NAMALWA (cell line): ENCODE measurements at regions not wholly inside any gene's neighbourhood (a gene's known extent, or its start where the extent isn't known, plus 50 kb on each side); places are given as distances from the start of the nearest gene placed in this dataset.
"Not testable (repeated sequence)": the region's sequence is repeated elsewhere in the genome, so short reads cannot be mapped to it uniquely, and the experiment has no call there.

Experiments used
- DNase-seq: peaks from one replicate; pipeline ENCODE4 v3.0.0-alpha.2; 2015; ENCODE audit warnings: low spot score

DNA sequence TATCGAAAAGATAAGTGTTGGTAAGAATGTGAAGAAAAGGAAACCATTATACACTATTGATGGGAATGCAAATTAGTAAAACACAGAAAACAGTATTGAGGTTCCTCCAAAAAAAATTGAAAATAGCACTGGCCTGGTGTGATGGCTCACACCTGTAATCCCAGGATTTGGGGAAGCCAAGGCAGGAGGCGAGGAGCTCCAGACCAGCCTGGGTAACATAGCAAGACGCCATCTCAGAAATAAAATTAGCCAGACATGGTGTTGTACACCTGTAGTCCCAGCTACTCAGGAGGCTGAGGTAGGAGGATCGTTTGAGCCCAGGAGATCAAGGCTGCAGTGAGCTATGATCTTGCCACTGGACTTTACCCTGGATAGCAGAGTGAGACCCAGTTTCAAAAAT, 5303.4 kb upstream of the TPTE start:
- DNase-seq, result not testable (repeated sequence)

DNA sequence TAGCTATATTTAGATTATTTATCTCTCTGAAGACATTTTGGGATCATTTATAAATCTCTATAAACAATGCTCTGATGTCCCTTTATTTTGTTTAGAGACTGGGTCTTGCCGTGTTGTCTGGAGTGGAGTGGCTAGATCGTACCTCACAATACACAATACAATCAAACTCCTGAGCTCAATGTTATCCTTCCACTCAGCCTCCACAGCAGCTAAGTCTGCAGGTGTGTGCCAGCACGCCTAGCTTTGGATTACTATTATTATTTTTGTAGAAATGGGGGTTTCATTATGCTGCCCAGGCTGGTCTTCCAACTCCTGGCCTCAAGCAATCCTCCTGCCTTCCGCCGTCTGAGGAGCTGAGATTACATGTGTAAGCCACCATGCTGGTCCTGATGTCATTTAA, 5301.4 kb upstream of the TPTE start:
- DNase-seq, result not testable (repeated sequence)

DNA sequence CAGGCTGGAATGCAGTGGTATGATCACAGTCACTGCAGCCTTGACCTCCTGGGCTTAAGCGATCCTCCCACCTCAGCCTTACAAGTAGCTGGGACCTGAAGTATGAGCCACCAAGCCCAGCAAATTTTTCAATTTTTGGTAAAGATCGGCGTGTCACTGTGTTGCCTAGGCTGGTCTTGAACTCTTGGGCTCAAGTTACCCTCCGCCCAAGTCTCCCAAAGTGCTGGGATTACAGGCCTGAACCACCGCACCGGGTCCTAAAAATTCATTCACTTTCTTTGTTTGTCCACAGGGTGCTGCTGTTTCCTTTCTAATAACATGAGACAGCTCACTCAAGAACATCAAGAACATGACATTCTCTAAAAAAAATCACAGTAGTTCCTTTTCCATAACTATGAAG, 5300.9 kb upstream of the TPTE start:
- DNase-seq, result peak; percentile 60

DNA sequence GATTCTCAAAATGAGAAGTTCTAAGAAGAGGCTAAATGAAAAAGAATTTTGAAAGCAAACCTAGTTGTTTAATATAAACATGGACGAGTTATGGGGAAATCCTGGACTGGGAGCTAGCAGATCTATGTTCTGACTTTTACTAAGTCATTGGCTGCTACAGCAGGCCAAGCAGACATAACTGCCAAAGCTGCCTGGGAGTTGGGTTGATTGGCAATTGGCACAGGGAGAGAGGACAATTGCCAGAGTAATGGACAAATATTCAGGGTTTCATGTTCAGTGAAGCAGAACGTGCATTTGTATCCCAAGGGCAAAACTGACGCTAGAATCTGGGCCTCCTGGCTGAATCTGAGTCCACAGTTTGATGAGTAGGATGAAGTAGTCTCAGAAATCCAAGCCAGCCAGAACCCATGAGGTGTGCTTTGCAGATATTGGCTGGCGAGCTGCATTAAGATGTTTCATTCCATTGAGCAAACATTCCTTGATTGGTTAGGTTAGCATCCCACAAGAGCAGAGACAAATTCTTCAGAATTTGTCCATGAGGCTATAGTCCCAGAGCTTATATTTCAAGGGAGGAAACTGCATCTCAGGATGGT, 5299.8 kb upstream of the TPTE start:
- not testable (repeated sequence) for DNase-seq

DNA sequence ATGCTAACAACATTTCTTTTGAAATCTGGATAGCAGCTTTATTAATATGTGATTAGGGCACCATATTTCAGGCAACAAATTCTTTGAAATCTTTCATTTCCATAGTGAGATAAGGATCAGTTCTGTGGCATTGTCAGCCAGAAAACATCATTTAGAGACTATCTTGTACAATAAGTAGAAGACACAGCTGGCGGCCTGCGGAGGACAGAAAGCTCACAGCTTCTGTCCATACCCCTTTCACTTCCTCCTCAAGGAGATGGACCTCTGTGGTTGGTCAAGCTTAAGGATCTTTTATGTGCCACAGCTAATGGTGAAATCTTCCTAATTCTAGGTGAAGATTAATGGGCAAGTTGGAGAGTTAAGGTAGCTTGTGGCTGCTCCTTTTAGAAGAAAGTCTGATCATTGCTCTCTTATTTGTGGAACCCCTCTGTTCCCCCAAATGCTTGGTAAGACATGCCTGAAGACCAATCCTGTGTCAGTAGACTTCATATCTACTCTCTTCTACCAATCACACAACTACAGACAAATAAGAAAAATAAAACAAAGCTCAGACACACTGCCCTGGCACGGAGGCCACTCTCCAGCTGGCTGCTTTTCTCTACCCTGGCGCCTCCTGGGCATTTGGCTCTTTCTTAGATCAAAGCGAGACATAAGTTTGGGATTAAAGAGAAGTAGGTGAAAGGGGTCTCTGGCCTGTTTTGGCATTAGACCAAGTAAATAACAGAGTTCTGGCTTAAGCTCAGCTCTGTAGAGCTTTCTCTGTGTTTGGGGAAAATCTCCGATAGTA, 5298.2 kb upstream of the TPTE start:
- not testable (repeated sequence) for DNase-seq

DNA sequence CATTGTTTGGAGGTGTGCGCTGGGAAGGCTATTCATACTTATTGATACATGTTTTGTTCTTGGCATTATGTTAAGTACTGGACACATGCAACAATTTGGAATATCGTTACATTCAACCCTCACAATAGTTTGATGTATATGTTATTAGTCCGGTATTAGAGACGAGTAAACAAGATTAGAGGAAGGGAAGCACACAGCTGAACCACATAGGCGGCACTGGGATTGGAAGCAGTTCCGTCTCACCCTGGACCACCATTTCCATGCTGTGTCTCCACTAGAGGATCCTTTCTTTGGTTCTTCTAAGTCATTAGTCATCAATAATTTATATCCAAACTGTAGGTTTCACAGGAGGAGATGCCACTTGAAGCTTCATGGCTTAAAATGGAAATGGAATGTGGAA, 5297.2 kb upstream of the TPTE start:
- not testable (repeated sequence) for DNase-seq

DNA sequence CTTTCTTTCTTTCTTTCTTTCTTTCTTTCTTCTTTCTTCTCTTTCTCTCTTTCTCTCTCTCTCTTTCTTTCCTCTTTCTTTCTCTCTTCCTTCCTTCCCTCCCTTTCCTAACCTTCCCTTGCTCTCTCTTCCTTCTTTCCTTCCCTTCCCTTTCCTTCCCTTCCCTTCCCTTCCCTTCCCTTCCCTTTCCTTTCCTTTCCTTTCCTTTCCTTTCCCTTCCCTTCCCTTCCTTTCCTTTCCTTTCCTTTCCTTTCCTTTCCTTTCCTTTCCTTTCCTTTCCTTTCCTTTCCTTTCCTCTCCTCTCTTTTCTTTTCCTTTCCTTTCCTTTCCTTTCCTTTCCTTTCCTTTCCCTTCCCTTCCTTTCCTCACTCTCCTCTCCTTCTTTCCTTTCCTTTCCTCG, 5294.1 kb upstream of the TPTE start:
- not testable (repeated sequence) for DNase-seq

DNA sequence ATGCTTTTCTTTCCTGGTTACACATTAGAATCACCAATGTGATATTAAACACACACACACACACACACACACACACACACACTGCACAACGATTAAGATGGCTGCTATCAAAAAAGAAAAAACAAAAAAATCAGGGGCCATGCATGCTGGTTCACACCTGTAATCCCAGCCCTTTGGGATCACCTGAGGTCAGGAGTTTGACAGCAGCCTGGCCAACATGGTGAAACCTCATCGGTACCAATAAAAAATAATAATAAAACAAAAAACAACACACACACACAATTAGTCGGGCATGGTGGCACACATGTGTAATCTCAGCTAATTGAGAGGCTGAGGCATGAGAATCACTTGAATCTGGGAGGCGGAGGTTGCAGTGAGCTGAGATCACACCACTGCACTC, 5290.8 kb upstream of the TPTE start:
- not testable (repeated sequence) for DNase-seq

DNA sequence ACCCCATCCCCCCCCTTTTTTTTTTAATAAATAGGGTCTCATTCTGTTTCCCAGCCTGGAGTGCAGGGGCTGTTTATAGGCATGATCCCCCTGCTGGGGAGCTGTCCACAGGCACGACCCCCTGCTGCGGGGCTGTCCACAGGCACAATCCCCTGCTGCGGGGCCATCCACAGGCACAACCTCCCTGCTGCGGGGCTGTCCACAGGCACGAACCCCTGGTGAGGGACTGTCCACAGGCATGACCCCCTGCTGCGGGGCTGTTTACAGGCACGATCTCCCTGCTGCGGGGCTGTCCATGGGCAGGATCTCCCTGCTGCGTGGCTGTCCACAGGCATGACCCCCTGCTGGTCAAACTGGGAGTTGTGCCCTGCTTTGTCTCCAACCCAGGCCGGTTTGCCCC, 5290.1 kb upstream of the TPTE start:
- DNase-seq, result not testable (repeated sequence)

DNA sequence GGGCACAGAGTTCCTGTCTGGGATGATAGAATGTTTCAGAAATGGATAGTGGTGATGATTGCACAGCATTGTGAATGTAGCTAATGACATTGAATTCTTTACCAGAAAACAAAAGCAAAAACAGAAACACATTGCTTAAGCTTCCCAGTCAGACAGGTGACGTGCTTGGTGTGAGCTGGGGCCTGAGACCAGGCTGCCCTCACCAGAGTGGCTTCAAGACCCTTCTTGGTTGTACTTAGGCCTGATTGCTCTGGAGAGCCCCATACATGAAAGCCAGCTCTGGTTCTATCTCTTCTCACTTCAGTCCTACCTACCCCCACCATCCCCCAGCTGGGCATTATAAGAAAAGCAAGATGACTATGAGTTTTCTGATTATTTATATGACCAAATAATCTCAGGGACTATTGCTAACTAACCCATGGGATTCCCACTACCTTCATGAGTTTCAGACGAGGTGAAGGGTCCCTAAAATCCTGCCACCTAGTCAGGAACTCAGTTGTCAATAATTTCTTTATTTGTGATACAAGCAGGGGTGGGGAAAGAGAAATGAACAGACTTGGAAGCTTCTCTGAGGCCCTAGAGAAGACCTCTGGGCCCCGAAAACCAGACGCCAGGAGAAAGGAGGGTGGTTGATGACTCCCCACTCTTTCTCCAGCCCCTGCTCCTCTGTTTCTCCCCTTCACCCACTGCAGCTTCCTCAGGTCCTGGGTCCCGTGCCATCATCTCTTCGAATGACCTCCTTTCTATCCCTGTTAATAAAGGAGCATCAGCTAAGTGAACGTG, 5289.0 kb upstream of the TPTE start:
- DNase-seq, result not testable (repeated sequence)

DNA sequence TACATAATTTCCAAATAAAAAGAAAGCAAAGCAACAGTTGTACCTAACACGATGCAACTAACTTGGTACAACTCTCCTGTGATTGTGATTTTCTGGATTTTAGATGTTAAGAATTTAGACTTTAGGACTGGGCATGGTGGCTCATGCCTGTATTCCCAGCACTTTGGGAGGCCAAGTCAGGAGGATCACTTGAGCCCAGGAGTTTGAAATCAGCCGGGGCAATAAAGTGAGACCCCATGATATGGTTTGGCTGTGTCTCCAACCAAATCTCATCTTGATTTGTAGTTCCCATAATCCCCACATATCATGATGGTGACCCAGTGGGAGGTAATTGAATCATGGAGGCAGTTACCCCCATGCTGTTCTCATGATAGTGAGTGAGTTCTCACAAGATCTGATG, 5285.6 kb upstream of the TPTE start:
- DNase-seq, result not testable (repeated sequence)

DNA sequence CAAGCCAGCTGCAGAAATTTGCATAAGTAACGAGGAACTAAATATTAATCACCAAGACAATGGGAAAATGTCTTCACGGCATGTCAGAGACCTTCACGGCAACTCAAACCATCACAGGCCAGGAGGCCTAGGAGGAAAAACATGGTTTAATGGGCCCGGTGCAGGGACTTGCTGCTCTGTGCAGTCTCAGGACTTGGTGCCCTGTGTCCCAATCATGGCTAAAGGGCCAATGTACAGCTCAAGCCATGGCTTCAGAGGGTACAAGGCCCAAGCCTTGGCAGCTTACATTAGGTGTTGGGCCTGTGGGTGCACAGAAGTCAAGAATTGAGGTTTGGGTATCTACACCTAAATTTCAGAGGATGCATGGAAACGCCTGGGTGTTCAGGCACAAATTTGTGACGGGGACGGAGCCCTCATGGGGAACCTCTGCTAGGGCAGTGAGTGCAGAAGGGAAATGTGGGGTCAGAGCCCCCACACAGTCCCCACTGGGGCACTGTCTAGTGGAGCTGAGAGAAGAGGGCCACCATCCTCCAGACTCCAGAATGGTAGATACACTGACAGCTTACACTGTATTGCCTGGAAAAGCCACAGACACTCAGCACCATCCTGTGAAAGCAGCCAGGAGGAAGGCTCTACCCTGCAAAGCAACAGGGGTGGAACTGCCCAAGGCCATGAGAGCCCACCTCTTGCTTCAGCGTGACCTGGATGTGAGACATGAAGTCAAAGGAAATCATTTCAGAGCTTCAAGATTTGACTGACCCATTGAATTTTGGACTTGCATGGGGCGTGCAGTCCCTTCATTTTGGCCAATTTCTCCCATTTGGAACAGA, 5284.3 kb upstream of the TPTE start:
- DNase-seq, result not testable (repeated sequence)

DNA sequence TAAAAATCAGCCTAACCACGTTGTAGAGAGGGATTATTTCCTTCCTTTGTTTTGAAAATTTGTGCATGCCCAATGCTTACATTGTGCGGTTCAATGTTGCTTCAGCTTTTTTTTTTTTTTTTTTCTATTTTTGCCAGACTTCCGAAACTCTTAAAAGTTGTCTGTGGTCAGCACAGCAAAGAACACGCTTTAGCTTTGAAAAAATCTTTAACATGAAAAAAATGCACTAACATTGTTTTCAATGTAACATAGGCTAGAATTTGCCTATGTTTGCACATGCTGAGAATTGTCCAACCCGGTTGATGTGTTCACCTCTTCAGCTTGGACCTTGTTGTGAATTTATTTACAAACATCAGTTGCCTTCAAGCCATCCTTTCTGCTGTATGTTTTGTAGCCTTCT, 5280.9 kb upstream of the TPTE start:
- DNase-seq, result not testable (repeated sequence)

DNA sequence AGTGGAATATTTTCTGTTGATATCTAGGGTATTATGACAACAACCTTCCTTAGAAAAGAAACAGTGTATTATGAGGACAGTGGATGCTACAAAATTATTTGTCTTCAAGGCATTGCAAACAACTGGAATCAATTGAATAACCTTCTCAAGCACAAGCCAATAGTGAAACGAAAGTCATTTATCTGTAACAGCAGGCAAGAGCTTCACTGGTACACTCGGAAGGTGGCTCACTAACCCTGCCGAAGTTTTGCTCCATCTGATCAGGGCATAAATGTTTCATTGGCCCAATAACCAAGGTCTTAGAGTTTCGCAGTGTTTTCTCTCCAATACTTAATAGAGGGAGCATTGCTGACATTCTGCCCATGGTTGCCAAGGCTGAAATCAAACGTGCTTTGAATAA, 5278.7 kb upstream of the TPTE start:
- DNase-seq, result not testable (repeated sequence)

DNA sequence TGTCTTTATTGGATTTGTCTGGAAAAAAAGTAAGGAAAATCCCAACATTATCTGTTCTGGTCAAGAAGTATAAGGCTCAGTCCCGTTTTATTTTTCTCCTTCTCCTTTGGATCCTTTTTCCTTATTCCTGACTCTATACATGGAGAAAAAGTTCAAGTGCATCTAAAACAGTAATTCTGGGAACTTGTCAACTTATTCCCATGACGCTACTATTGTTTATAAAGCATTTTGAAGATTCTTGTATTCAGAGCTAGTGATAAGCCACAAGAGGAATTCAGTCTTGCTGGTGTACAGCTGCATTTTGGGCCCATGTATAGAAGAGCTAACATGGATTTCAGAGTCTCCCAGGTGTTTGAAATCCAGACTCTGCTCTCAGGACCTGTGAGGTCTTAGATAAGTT, 5278.1 kb upstream of the TPTE start:
- not testable (repeated sequence) for DNase-seq

DNA sequence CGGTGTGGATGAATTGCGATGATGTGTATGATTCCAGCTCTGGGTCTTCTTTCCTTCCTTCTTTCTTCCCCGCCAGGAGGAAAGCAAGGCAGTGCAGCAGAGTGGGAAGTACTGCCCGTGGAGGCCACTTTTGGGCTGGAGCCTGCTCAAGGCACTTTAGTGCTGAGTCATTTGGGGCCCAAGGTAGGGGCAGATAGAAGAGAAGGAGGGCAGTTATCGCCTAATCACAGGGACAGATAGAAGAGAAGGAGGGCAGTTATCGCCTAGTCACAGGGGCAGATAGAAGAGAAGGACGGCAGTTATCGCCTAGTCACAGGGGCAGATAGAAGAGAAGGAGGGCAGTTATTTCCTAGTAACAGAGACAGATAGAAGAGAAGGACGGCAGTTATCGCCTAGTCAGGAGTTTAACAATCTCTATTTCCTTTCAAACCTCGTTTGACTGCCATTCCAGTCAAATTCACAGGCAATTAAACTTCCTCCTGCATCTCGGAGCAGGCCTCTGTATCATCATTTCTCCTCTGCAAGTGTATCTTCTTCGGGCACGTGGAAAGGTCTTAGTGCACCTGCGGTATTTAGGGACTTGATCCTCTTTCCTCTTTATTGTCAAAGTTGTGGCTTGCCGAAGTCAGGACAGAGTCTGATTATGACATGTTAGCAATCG, 5277.5 kb upstream of the TPTE start:
- not testable (repeated sequence) for DNase-seq

DNA sequence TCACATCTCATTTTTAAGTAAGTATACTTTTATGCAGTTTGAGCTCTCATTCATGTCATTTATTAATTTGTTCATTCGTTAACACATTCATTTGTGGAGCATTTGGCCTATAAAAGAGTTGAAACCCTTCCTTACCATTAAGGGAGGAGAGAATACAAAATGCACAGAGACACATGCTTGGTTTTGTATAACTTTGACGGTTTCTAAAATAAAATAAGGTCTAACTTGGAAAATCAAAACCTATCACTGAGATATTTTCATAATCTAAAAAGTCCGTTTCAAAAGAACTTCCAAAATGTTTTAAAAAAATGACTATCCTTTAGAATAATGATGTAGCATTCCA, 5277.0 kb upstream of the TPTE start:
- DNase-seq, result not testable (repeated sequence)

DNA sequence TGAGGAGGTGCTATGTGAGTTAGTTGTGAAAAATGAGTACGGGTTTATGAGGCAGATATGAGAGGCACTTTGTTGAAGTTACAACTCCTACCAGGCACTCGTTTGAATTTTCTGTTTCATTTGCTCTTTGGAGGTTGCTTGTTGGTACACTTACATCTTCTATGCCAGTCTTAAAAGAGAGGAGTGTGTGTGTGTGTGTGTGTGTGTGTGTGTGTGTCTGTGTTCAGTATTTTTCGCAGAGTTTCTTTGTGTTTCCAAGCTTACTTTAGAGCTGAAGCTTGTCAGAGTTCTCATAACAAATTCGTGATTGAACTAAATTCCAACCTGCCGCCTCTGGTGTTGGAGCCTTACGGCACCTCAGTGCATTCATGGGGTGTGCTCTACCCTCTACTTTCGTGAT, 5276.4 kb upstream of the TPTE start:
- not testable (repeated sequence) for DNase-seq

DNA sequence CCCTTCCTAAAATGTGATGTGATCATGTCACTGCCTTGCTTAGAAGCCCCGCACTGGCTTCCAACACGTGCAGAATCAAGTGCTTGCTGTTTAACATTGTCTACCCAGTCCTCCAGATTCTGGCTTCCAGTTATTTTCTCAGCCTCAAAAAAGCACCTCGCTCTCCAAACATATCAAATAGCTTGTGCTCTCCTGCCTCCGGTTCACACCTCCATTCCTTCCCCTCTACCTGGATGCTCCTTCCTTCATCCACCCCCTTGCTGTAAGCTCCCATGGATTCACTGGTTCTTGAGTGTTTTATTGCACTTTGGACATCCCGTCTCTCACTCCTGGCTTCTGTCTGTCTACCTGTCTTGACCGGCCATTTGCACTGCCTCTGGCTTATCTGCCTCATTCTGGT, 5275.0 kb upstream of the TPTE start:
- DNase-seq, result not testable (repeated sequence)

DNA sequence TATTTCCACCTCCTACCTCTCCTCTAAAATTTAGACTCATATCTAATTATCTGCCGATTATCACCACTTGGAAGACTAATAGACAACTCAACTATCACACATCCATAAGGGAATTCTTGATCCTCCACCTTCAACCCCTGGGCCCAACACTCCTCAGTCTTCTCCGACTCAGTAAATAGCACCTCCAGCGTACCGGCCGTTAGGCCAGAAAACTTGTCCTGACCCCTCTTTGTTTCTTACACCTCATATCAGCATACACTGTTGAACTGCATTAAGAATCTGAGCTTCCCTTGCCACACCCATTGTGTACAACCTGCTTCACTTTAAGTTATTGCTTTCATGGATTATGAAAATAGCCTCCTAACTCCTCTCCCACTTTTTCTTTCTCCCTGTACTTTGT, 5274.0 kb upstream of the TPTE start:
- DNase-seq, result not testable (repeated sequence)

DNA sequence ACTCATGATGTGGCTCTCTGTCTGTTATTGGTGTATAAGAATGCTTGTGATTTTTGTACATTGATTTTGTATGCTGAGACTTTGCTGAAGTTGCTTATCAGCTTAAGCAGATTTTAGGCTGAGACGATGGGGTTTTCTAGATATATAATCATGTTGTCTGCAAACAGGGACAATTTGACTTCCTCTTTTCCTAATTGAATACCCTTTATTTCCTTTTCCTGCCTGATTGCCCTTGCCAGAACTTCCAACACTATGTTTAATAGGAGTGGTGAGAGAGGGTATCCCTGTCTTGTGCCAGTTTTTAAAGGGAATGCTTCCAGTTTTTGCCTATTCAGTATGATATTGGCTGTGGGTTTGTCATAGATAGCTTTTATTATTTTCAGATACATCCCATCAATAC, 5271.3 kb upstream of the TPTE start:
- DNase-seq, result not testable (repeated sequence)

DNA sequence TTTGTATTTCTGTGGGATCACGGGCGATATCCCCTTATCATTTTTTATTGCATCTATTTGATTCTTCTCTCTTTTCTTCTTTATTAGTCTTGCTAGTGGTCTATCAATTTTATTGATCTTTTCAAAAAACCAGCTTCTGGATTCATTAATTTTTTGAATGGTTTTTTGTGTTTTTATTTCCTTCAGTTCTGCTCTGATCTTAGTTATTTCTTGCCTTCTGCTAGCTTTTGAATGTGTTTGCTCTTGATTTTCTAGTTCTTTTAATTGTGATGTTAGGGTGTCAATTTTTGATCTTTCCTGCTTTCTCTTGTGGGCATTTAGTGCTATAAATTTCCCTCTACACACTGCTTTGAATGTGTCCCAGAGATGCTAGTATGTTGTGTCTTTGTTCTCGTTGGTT, 5270.2 kb upstream of the TPTE start:
- DNase-seq, result not testable (repeated sequence)
